ENCODE measurements at regions not wholly inside any gene's neighbourhood (a gene's known extent, or its start where the extent isn't known, plus 50 kb on each side); places are given as distances from the start of the nearest gene placed in this dataset.

GRCh38 chr10:10313149-10313835 lies 704.4 kb upstream of the CELF2 start:
- TF ChIP-seq CTCF (IDR thresholded peaks at IDR 0.05; ENCODE audit: insufficient read depth, low read length, poor library complexity, severe bottlenecking) = no peak
- no peak for TF ChIP-seq EZH2phosphoT487 (conservative IDR thresholded peaks at IDR 0.05; ENCODE audit: low read length)
- no peaks in the 10 kb centered on the region for H3K36me3 ChIP-seq (ENCODE audit: low read length)
- no peak overlapping the region for H3K27ac ChIP-seq (ENCODE audit: low read depth, low read length)
- no peaks in the 10 kb centered on the region for H3F3A ChIP-seq (ENCODE audit: insufficient read depth)
- no peaks in the 10 kb centered on the region for H3K9me3 ChIP-seq (ENCODE audit: insufficient read depth, low read length)
- H3K4me3 ChIP-seq (ENCODE audit: insufficient read depth, low read length, poor library complexity, severe bottlenecking) = no peak overlapping the region
- H3K9ac ChIP-seq (ENCODE audit: low read length) = no peak overlapping the region
- H2AFZ ChIP-seq (ENCODE audit: low read depth, low read length, severe bottlenecking) = no peak overlapping the region
- no peaks in the 10 kb centered on the region for H4K20me1 ChIP-seq (ENCODE audit: low read depth, low read length)
- no peak overlapping the region for H3K4me2 ChIP-seq (ENCODE audit: low read depth, low read length, poor library complexity, severe bottlenecking)
- H3K79me2 ChIP-seq (ENCODE audit: insufficient read depth, low read length) = no peaks in the 10 kb centered on the region
- no peaks in the 10 kb centered on the region for H3K9me2 ChIP-seq (replicated peaks; ENCODE audit: insufficient read depth, low read length)
- no peaks in the 10 kb centered on the region for H3K27me3 ChIP-seq (ENCODE audit: low read length)

GRCh38 chr10:10314626-10315025 lies 703.0 kb upstream of the CELF2 start:
- no peak overlapping the region for H2AFZ ChIP-seq (ENCODE audit: low read depth, low read length, severe bottlenecking)
- H3K4me3 ChIP-seq (ENCODE audit: insufficient read depth, low read length, poor library complexity, severe bottlenecking) = no peak overlapping the region
- H3K27me3 ChIP-seq (ENCODE audit: low read length) = no peaks in the 10 kb centered on the region
- no peaks in the 10 kb centered on the region for H3F3A ChIP-seq (ENCODE audit: insufficient read depth)
- H3K9me2 ChIP-seq (replicated peaks; ENCODE audit: insufficient read depth, low read length) = no peaks in the 10 kb centered on the region
- no peaks in the 10 kb centered on the region for H4K20me1 ChIP-seq (ENCODE audit: low read depth, low read length)
- no peaks in the 10 kb centered on the region for H3K9me3 ChIP-seq (ENCODE audit: insufficient read depth, low read length)
- no peak overlapping the region for H3K9ac ChIP-seq (ENCODE audit: low read length)
- H3K27ac ChIP-seq (ENCODE audit: low read depth, low read length) = no peak overlapping the region
- H3K36me3 ChIP-seq (ENCODE audit: low read length) = no peaks in the 10 kb centered on the region
- TF ChIP-seq CTCF (IDR thresholded peaks at IDR 0.05; ENCODE audit: insufficient read depth, low read length, poor library complexity, severe bottlenecking) (no peak), EZH2phosphoT487 (conservative IDR thresholded peaks at IDR 0.05; ENCODE audit: low read length) (no peak)
- H3K4me2 ChIP-seq (ENCODE audit: low read depth, low read length, poor library complexity, severe bottlenecking) = no peak overlapping the region
- no peaks in the 10 kb centered on the region for H3K79me2 ChIP-seq (ENCODE audit: insufficient read depth, low read length)

- no peak overlapping the region for H3K4me3 ChIP-seq (ENCODE audit: insufficient read depth, low read length, poor library complexity, severe bottlenecking)
- H3K27me3 ChIP-seq (ENCODE audit: low read length) = no peaks in the 10 kb centered on the region
- H3F3A ChIP-seq (ENCODE audit: insufficient read depth) = no peaks in the 10 kb centered on the region
- no peaks in the 10 kb centered on the region for H4K20me1 ChIP-seq (ENCODE audit: low read depth, low read length)
- no peaks in the 10 kb centered on the region for H3K9me3 ChIP-seq (ENCODE audit: insufficient read depth, low read length)
- H2AFZ ChIP-seq (ENCODE audit: low read depth, low read length, severe bottlenecking) = no peak overlapping the region
- TF ChIP-seq EZH2phosphoT487 (conservative IDR thresholded peaks at IDR 0.05; ENCODE audit: low read length) (no peak), CTCF (IDR thresholded peaks at IDR 0.05; ENCODE audit: insufficient read depth, low read length, poor library complexity, severe bottlenecking) (no peak)
- H3K9ac ChIP-seq (ENCODE audit: low read length) = no peak overlapping the region
- H3K79me2 ChIP-seq (ENCODE audit: insufficient read depth, low read length) = no peaks in the 10 kb centered on the region
- no peaks in the 10 kb centered on the region for H3K9me2 ChIP-seq (replicated peaks; ENCODE audit: insufficient read depth, low read length)
- no peak overlapping the region for H3K27ac ChIP-seq (ENCODE audit: low read depth, low read length)
- H3K4me2 ChIP-seq (ENCODE audit: low read depth, low read length, poor library complexity, severe bottlenecking) = no peak overlapping the region
- H3K36me3 ChIP-seq (ENCODE audit: low read length) = no peaks in the 10 kb centered on the region
These were observed 701.7 kb upstream of the CELF2 start for GRCh38 chr10:10315989-10316388.
